ENCODE measurements at regions not wholly inside any gene's neighbourhood (a gene's known extent, or its start where the extent isn't known, plus 50 kb on each side); places are given as distances from the start of the nearest gene placed in this dataset.

DNA sequence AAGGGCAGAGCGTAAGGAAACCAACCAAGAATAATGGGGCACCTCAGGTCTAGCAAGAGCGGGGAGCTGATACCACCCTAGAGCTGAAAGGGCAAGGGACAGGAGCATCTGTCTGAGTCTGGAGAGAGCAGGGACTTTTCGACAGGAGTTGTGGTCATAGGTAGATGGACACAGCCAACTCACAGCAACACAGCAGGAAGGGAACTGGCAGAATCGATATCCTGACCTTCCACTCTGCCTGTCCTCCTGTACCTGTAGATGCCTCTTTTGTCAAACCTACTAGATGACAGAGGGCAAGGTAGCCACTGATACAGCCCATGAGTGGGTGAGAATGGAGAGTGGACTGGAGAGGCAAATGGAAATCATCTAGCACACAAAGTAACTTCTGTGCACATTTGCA is 247.2 kb upstream of the EGLN3 start:
- Mint-ChIP-seq H3K36me3 (ENCODE audit: unreplicated experiment) (no peaks in the 10 kb centered on the region), H3K27me3 (ENCODE audit: unreplicated experiment) (peaks cover 6% of the 10 kb centered on the region), H3K4me1 (ENCODE audit: unreplicated experiment) (no peaks in the 10 kb centered on the region), H3K9me3 (ENCODE audit: unreplicated experiment) (no peaks in the 10 kb centered on the region), H3K4me3 (ENCODE audit: unreplicated experiment) (no peak overlapping the region), H3K27ac (ENCODE audit: unreplicated experiment) (no peak overlapping the region)
- DNase-seq (ENCODE audit: extremely low spot score, unreplicated experiment) = no peak
- TF ChIP-seq, protein P1, sequence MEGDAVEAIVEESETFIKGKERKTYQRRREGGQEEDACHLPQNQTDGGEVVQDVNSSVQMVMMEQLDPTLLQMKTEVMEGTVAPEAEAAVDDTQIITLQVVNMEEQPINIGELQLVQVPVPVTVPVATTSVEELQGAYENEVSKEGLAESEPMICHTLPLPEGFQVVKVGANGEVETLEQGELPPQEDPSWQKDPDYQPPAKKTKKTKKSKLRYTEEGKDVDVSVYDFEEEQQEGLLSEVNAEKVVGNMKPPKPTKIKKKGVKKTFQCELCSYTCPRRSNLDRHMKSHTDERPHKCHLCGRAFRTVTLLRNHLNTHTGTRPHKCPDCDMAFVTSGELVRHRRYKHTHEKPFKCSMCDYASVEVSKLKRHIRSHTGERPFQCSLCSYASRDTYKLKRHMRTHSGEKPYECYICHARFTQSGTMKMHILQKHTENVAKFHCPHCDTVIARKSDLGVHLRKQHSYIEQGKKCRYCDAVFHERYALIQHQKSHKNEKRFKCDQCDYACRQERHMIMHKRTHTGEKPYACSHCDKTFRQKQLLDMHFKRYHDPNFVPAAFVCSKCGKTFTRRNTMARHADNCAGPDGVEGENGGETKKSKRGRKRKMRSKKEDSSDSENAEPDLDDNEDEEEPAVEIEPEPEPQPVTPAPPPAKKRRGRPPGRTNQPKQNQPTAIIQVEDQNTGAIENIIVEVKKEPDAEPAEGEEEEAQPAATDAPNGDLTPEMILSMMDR (IDR thresholded peaks at IDR 0.05) = no peak

DNA sequence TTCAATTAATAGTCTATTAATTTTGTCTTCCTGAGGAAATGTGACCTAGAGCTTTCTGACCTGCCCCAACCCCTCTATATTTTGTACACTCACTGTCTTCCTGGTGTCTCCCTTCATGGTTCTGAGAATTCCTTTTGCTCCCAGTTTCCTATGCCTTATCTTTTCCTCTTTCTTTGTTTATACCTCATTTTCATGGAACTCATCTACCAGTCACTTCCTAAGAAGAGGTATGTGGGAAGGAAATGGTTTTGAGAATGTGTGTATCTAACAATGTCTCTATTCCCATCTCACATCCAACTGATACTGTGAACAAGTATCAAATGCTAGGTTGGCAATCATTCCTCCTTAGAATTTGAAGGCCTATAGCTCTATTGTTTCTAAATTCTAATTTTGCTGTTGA is 245.1 kb upstream of the EGLN3 start:
- H3K4me1 Mint-ChIP-seq (ENCODE audit: unreplicated experiment) = no peaks in the 10 kb centered on the region
- no peak overlapping the region for H3K27ac Mint-ChIP-seq (ENCODE audit: unreplicated experiment)
- H3K36me3 Mint-ChIP-seq (ENCODE audit: unreplicated experiment) = no peaks in the 10 kb centered on the region
- TF ChIP-seq, protein P1 (IDR thresholded peaks at IDR 0.05) = no peak
- H3K27me3 Mint-ChIP-seq (ENCODE audit: unreplicated experiment) = peaks cover 8% of the 10 kb centered on the region
- H3K9me3 Mint-ChIP-seq (ENCODE audit: unreplicated experiment) = no peaks in the 10 kb centered on the region
- DNase-seq (ENCODE audit: extremely low spot score, unreplicated experiment) = no peak
- H3K4me3 Mint-ChIP-seq (ENCODE audit: unreplicated experiment) = no peak overlapping the region

DNA sequence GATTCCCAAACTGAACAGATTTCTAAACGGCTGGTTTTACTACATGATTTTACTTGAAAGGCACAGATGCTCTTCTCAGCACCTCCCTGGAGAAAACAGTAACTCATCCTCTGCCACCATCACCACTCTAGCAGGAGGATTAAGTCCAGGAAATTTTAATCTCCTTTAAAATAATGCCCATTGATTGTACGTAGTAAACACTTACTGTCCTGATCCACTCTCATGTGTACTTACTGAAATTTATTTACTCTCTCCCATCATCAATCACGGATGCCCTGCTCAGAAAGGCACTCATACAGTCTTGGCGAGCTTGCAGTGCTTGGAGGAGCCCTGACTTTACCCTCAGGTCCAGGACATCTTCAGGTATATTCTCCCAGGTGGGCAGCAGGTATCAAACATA is 239.8 kb upstream of the EGLN3 start:
- Mint-ChIP-seq H3K27ac (ENCODE audit: unreplicated experiment) (no peak overlapping the region), H3K4me3 (ENCODE audit: unreplicated experiment) (no peak overlapping the region), H3K36me3 (ENCODE audit: unreplicated experiment) (no peaks in the 10 kb centered on the region), H3K27me3 (ENCODE audit: unreplicated experiment) (peaks cover 12% of the 10 kb centered on the region), H3K9me3 (ENCODE audit: unreplicated experiment) (no peaks in the 10 kb centered on the region), H3K4me1 (ENCODE audit: unreplicated experiment) (no peaks in the 10 kb centered on the region)
- TF ChIP-seq, protein P1 (IDR thresholded peaks at IDR 0.05) = no peak
- no peak for DNase-seq (ENCODE audit: extremely low spot score, unreplicated experiment)

DNA sequence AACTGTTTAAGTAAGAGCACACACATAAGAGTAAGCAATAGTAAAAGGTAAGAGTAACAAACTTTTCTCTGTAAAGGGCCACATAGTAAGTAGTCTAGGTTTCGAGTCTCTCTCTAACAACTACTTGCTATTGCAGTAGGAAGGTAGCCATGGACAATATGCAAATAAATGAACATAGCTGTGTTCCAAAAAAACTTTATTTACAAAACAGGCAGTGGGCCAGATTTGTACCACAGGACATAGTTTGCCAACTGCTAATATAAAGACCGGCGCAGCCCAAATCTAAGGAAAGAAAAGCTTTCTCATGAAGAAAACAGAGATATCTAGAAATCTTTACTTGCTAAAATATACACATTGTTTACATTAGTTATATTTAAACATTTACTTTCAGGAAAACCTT is 239.0 kb upstream of the EGLN3 start:
- Mint-ChIP-seq H3K4me3 (ENCODE audit: unreplicated experiment) (no peak overlapping the region), H3K27me3 (ENCODE audit: unreplicated experiment) (peaks cover 12% of the 10 kb centered on the region), H3K27ac (ENCODE audit: unreplicated experiment) (no peak overlapping the region), H3K4me1 (ENCODE audit: unreplicated experiment) (no peaks in the 10 kb centered on the region), H3K9me3 (ENCODE audit: unreplicated experiment) (no peaks in the 10 kb centered on the region), H3K36me3 (ENCODE audit: unreplicated experiment) (no peaks in the 10 kb centered on the region)
- TF ChIP-seq, protein P1 (IDR thresholded peaks at IDR 0.05) = no peak
- no peak for DNase-seq (ENCODE audit: extremely low spot score, unreplicated experiment)

DNA sequence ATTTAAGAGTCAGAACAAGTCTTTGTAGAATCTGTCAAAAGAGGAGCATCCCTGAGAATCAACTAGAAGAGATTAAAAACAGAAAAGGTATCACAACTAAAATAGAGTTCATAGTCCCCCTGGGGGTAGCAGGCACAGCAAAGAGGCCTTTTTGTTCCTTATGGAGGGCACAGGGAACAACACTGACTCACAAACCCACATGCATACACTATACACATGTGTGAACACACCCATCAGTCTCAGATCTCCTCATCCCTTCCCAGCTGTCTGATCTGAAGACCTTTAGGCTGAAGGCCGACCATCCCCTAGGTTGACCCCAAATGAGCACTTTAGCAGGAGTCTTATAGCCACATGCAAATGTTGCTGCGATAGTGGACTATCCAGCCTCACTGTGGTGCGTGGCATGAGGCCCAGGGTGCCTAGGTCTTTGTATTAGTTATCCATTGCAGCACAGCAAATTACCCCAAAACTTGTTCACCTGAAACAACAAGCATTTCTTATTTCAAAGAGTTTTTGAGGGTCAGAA is 236.7 kb upstream of the EGLN3 start:
- Mint-ChIP-seq H3K4me1 (ENCODE audit: unreplicated experiment) (no peaks in the 10 kb centered on the region), H3K36me3 (ENCODE audit: unreplicated experiment) (no peaks in the 10 kb centered on the region), H3K4me3 (ENCODE audit: unreplicated experiment) (no peak overlapping the region), H3K27me3 (ENCODE audit: unreplicated experiment) (peaks cover 12% of the 10 kb centered on the region), H3K9me3 (ENCODE audit: unreplicated experiment) (no peaks in the 10 kb centered on the region), H3K27ac (ENCODE audit: unreplicated experiment) (no peak overlapping the region)
- no peak for DNase-seq (ENCODE audit: extremely low spot score, unreplicated experiment)
- TF ChIP-seq, protein P1 (IDR thresholded peaks at IDR 0.05) = no peak
